RWPE1 (cell line): ENCODE measurements at regions not wholly inside any gene's neighbourhood (a gene's known extent, or its start where the extent isn't known, plus 50 kb on each side); places are given as distances from the start of the nearest gene placed in this dataset.

ENCODE experiments used
- CTCF ChIA-PET: fragments of 350-600 bp; sonication (Branson Sonifier 250); formaldehyde crosslinking; extraction: SDS; loops from one replicate; lab custom pipeline; 2021; lab: Yijun Ruan, JAX
- POLR2A ChIA-PET: fragments of 400-600 bp; formaldehyde crosslinking; extraction: SDS; loops from one replicate; lab custom pipeline; 2020; ENCODE audit warnings: antibody characterized with exemption; ENCODE audit not compliant: low non-redundant PET; lab: Yijun Ruan, JAX
- DNase-seq: peaks from one replicate; pipeline ENCODE4 v3.0.0; 2012; ENCODE audit warnings: low spot score
- H3K27ac ChIP-seq: fragments of 450-650 bp; 2 replicates; pipeline ENCODE4 v1.5.1; 2017
- CTCF ChIP-seq: fragments of 450-650 bp; conservative IDR thresholded peaks from 2 replicates; pipeline ENCODE4 v1.5.1; 2017; ENCODE audit warnings: low read depth, mild to moderate bottlenecking

GRCh38 chr6:139592011-139592410, 217.6 kb upstream of the CITED2 start:
- DNase-seq: no peak
- CTCF ChIA-PET: no interaction called here
- no peak overlapping the region for H3K27ac ChIP-seq
- TF ChIP-seq CTCF: no peak
- POLR2A ChIA-PET: no interaction called here

- H3K27ac ChIP-seq: no peak overlapping the region
- POLR2A ChIA-PET: no interaction called here
- TF ChIP-seq CTCF: no peak
- DNase-seq: no peak
- CTCF ChIA-PET: no interaction called here
These were observed 216.8 kb upstream of the CITED2 start for GRCh38 chr6:139591075-139591865.

- no peak for TF ChIP-seq CTCF
- ChIA-PET CTCF (interaction anchor here (0.7 kb wide), 1 partner anchor 1388 kb away, joined by 3 read pairs; no protein-coding TSS in a partner anchor), POLR2A (no interaction called here)
- no peak for DNase-seq
- no peak overlapping the region for H3K27ac ChIP-seq
These were observed 215.8 kb upstream of the CITED2 start for GRCh38 chr6:139590206-139590605.

- no peak overlapping the region for H3K27ac ChIP-seq
- CTCF ChIA-PET: interaction anchor here (0.6 to 0.7 kb wide), 2 partner anchors 138 to 166 kb away, joined by 3 to 5 read pairs; no protein-coding TSS in a partner anchor
- TF ChIP-seq CTCF: no peak
- POLR2A ChIA-PET: no interaction called here
- DNase-seq: no peak
These were observed 214.5 kb upstream of the CITED2 start for GRCh38 chr6:139588734-139589593.

GRCh38 chr6:139588076-139588639, 213.7 kb upstream of the CITED2 start:
- no peak for TF ChIP-seq CTCF
- DNase-seq: no peak
- H3K27ac ChIP-seq: no peak overlapping the region
- POLR2A ChIA-PET: no interaction called here
- CTCF ChIA-PET: interaction anchor here (0.6 to 0.8 kb wide), 3 partner anchors 15 to 316 kb away, joined by 3 read pairs; no protein-coding TSS in a partner anchor

GRCh38 chr6:139587469-139587868, 213.0 kb upstream of the CITED2 start:
- CTCF ChIA-PET: interaction anchor here (0.6 to 0.8 kb wide), 3 partner anchors 14 to 799 kb away, joined by 3 read pairs; no protein-coding TSS in a partner anchor
- no peak overlapping the region for H3K27ac ChIP-seq
- peak; percentile 41 for DNase-seq
- POLR2A ChIA-PET: no interaction called here
- TF ChIP-seq CTCF: no peak
